HL-60 (cell line): ENCODE measurements at regions not wholly inside any gene's neighbourhood (a gene's known extent, or its start where the extent isn't known, plus 50 kb on each side); places are given as distances from the start of the nearest gene placed in this dataset.

ENCODE experiments used
- DNase-seq, 2 experiments: peaks; one replicate each; pipeline ENCODE4 v3.0.0-alpha.2; 2010 to 2020; ENCODE audit warnings: low read depth in 1 of 2, low spot score in 1 of 2
- H3K27ac ChIP-seq: fragments of 250-450 bp; sonication (Bioruptor Pico); replicated peaks from 2 replicates; pipeline ENCODE4 v1.5.1; 2020; ENCODE audit warnings: mild to moderate bottlenecking, moderate library complexity
- H3K27me3 ChIP-seq: fragments of 250-450 bp; sonication (Bioruptor Pico); 2 replicates; pipeline ENCODE4 v1.5.1; 2021; ENCODE audit warnings: mild to moderate bottlenecking, moderate library complexity; ENCODE audit not compliant: insufficient read depth, poor library complexity, severe bottlenecking
- H3K4me3 ChIP-seq: replicated peaks from 2 replicates; pipeline ENCODE4 v1.5.1; 2011; ENCODE audit warnings: mild to moderate bottlenecking, control low read depth, low read length; ENCODE audit not compliant: insufficient read depth
- GABPA ChIP-seq: IDR thresholded peaks from 2 replicates; pipeline ENCODE4 v1.6.1; 2012; ENCODE audit warnings: low read depth
- POLR2AphosphoS5 ChIP-seq: IDR thresholded peaks from 2 replicates; pipeline ENCODE4 v1.6.1; 2012; ENCODE audit warnings: low read depth
- SPI1 ChIP-seq: IDR thresholded peaks from 2 replicates; pipeline ENCODE4 v1.6.1; 2012; ENCODE audit warnings: low read depth, mild to moderate bottlenecking, borderline replicate concordance
- TF ChIP-seq, protein P1 (sequence below): IDR thresholded peaks from 2 replicates; pipeline ENCODE4 v1.6.1; 2012; ENCODE audit warnings: low read depth; ENCODE audit not compliant: insufficient replicate concordance
- TF ChIP-seq, protein P2 (sequence below): IDR thresholded peaks from one replicate; pipeline ENCODE4 v1.5.1; 2011; ENCODE audit warnings: low read length, control low read depth, inconsistent platforms; ENCODE audit not compliant: insufficient read depth

DNA sequence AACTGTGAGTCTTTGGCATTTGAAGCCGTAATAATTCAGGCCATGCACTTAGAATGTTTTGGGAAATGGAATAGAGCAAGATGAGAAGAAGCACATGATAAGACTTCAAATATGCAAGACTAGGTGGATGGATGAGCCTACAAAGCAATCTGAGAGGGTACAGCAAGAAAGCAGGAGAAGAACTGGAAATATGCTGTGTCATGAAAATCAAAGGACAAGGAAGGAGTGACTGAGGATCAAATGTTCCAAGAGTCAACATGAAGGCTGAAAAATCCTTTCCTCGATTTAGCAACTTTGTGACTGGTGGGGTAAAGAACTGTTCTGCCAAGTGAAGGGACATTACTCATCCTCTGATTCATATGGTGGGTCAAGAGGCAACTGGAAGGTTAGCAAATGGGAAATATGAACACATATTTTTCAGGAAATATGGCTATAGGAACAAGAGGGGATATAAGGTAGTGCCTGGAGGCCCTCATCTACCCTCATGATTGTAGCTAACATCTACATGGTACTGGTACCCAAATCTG, 803.7 kb upstream of the ARRDC4 start:
- Histone ChIP-seq H3K27me3 (no peaks in the 10 kb centered on the region), H3K27ac (no peak overlapping the region), H3K4me3 (no peak overlapping the region)
- DNase-seq, result no peak
- TF ChIP-seq, protein P1, sequence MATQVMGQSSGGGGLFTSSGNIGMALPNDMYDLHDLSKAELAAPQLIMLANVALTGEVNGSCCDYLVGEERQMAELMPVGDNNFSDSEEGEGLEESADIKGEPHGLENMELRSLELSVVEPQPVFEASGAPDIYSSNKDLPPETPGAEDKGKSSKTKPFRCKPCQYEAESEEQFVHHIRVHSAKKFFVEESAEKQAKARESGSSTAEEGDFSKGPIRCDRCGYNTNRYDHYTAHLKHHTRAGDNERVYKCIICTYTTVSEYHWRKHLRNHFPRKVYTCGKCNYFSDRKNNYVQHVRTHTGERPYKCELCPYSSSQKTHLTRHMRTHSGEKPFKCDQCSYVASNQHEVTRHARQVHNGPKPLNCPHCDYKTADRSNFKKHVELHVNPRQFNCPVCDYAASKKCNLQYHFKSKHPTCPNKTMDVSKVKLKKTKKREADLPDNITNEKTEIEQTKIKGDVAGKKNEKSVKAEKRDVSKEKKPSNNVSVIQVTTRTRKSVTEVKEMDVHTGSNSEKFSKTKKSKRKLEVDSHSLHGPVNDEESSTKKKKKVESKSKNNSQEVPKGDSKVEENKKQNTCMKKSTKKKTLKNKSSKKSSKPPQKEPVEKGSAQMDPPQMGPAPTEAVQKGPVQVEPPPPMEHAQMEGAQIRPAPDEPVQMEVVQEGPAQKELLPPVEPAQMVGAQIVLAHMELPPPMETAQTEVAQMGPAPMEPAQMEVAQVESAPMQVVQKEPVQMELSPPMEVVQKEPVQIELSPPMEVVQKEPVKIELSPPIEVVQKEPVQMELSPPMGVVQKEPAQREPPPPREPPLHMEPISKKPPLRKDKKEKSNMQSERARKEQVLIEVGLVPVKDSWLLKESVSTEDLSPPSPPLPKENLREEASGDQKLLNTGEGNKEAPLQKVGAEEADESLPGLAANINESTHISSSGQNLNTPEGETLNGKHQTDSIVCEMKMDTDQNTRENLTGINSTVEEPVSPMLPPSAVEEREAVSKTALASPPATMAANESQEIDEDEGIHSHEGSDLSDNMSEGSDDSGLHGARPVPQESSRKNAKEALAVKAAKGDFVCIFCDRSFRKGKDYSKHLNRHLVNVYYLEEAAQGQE, result no peak
- no peak for TF ChIP-seq SPI1
- TF ChIP-seq, protein P2, sequence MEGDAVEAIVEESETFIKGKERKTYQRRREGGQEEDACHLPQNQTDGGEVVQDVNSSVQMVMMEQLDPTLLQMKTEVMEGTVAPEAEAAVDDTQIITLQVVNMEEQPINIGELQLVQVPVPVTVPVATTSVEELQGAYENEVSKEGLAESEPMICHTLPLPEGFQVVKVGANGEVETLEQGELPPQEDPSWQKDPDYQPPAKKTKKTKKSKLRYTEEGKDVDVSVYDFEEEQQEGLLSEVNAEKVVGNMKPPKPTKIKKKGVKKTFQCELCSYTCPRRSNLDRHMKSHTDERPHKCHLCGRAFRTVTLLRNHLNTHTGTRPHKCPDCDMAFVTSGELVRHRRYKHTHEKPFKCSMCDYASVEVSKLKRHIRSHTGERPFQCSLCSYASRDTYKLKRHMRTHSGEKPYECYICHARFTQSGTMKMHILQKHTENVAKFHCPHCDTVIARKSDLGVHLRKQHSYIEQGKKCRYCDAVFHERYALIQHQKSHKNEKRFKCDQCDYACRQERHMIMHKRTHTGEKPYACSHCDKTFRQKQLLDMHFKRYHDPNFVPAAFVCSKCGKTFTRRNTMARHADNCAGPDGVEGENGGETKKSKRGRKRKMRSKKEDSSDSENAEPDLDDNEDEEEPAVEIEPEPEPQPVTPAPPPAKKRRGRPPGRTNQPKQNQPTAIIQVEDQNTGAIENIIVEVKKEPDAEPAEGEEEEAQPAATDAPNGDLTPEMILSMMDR, result no peak

DNA sequence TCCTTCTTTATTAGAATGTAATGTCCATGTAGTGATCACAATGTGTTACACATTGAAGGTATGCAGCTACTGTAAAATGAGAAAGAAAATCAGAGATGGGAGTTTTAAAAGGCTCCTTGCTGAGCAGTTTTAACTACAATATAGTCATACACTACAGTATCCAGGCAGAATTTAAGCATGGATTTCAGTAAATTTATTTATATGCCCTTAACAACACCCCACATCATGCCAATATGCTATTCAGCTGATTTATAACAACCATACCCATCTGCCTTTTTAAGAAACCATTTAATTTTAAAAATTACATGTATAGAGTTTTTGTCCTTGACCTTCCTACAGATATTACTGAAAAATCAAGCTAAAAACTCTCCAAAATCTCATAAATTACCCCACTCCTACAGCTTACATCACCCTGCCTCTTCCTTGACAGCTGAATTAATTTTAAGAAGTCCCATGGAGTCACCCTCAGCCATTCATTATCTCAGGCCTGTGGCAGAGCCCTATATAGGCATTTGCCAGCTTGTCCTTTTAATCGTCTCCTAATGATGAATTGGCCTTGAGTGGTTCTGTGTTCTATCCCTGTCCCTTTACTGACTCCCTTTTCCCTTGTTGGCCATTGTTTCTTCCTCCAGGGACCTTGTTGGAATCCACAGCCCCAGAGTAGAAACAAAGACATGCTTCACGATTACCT, 797.6 kb upstream of the ARRDC4 start:
- TF ChIP-seq, protein P1, result no peak
- TF ChIP-seq, protein P2, result no peak
- TF ChIP-seq SPI1 (no peak), GABPA (no peak)
- Histone ChIP-seq H3K27ac (no peak overlapping the region), H3K27me3 (no peaks in the 10 kb centered on the region), H3K4me3 (no peak overlapping the region)
- no peak for DNase-seq

DNA sequence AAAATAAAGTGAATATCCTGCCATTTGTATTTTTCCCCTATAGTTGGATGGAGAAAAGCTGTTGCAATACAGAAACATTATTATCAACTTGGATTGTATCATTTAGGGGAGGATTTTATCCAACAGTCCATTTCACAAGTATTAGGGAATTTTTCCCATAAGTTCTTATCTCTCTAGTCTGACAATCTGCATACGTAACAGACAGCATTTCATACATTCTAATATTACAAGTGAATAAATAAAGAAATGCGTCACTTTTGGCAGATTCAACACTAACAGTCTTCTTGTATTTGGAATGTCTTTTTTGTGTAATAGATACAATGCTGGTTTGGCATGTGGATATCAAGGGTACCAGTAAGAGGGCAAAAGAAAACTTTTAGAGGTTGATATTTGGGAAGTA, 795.3 kb upstream of the ARRDC4 start:
- H3K27ac ChIP-seq, result no peak overlapping the region
- no peaks in the 10 kb centered on the region for H3K27me3 ChIP-seq
- DNase-seq, result no peak
- TF ChIP-seq SPI1 (no peak), GABPA (no peak), POLR2AphosphoS5 (no peak)
- TF ChIP-seq, protein P2, result no peak
- TF ChIP-seq, protein P1, result no peak
- no peak overlapping the region for H3K4me3 ChIP-seq
